Right atrium auricular region (tissue), 2 donors: ENCODE measurements at regions not wholly inside any gene's neighbourhood (a gene's known extent, or its start where the extent isn't known, plus 50 kb on each side); places are given as distances from the start of the nearest gene placed in this dataset.

ENCODE experiments used
- DNase-seq: peaks from one replicate; pipeline ENCODE4 v3.0.0-alpha.2; 2019; ENCODE audit warnings: low spot score
- H3K27ac ChIP-seq, 2 donors: fragments of 200-600 bp; sonication (generic); 1 replicate in 1 of 2; 2 replicates in 1 of 2; pipeline ENCODE4 v1.5.1; 2016 to 2019
- H3K27me3 ChIP-seq, 2 donors: fragments of 200-600 bp; sonication (generic); one replicate each; pipeline versions ENCODE4 v1.5.1 to v1.6.0; 2017 to 2019
- H3K36me3 ChIP-seq: fragments of 200-600 bp; sonication (generic); one replicate; pipeline ENCODE4 v1.5.1; 2016
- H3K4me1 ChIP-seq, 2 donors: fragments of 200-600 bp; sonication (generic); one replicate each; pipeline versions ENCODE4 v1.5.1 to v1.6.0; 2017 to 2019
- H3K4me3 ChIP-seq, 2 donors: fragments of 200-600 bp; sonication (generic); 1 replicate in 1 of 2; 2 replicates in 1 of 2; pipeline ENCODE4 v1.5.1; 2017 to 2019; ENCODE audit warnings: mild to moderate bottlenecking in 1 of 2, moderate library complexity in 1 of 2
- H3K9me3 ChIP-seq, 2 donors: fragments of 200-600 bp; sonication (generic); one replicate each; pipeline ENCODE4 v1.5.1; 2019
- CTCF ChIP-seq, 2 donors: fragments of 200-600 bp; sonication (generic); IDR thresholded peaks; one replicate each; pipeline ENCODE4 v1.5.1; 2019; ENCODE audit warnings: antibody characterized with exemption in 2 of 2

GRCh38 chr1:163842571-163842970 is 520.8 kb downstream of the NUF2 start:
- Histone ChIP-seq H3K9me3 (no peaks in the 10 kb centered on the region), H3K27me3 (no peaks in the 10 kb centered on the region), H3K4me3 (no peak overlapping the region), H3K27ac (peak overlapping the region in 1 of 2 donors; percentile 46), H3K4me1 (no peaks in the 10 kb centered on the region), H3K36me3 (no peaks in the 10 kb centered on the region)
- TF ChIP-seq CTCF (IDR thresholded peaks at IDR 0.05), result no peak
- DNase-seq, result no peak

DNA sequence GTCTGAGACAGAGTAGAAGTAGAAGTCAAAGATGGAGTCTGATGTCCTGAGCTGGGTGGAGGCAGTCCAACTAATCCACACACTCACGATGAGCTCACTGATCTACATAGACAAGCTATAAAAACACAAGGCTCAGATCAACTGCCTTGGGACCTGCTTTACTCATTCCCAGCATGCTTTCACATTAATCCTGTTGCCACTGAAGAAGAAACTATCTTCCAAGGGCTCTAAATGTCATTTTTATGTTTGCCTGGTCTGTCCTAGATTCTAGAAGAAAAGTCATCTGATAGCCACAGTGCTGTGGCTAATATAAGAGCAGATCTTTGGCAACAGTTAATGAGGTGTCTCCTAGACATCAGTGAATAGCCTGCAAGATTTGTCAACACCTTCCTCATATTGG is 522.7 kb downstream of the NUF2 start:
- Histone ChIP-seq H3K4me1 (no peaks in the 10 kb centered on the region), H3K4me3 (no peak overlapping the region), H3K9me3 (no peaks in the 10 kb centered on the region), H3K27me3 (no peaks in the 10 kb centered on the region), H3K36me3 (no peaks in the 10 kb centered on the region), H3K27ac (peak overlapping the region in 1 of 2 donors; percentile 31)
- no peak for DNase-seq
- no peak for TF ChIP-seq CTCF (IDR thresholded peaks at IDR 0.05)

DNA sequence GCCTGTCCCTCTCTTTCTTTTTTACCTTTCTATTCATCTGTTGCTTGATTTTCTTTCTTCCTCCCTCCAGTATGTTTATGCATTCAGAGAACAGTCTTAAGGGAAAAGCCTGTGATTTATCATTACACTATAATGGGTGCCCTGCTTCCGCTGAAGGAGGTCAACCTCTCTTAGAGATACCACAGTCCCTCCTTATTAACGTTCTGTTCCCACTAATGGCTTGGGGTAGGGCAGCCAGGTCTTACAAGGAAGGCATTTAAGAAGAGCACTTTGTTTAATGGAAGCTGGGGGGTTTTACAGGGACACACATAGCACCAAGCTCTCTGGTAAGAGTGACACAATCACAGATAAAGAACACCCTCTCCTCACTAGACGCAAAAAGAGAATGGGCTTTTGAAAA is 523.5 kb downstream of the NUF2 start:
- no peak overlapping the region for H3K4me3 ChIP-seq
- no peaks in the 10 kb centered on the region for H3K27me3 ChIP-seq
- DNase-seq, result no peak
- no peaks in the 10 kb centered on the region for H3K4me1 ChIP-seq
- no peak overlapping the region for H3K27ac ChIP-seq
- no peak for TF ChIP-seq CTCF (IDR thresholded peaks at IDR 0.05)
- no peaks in the 10 kb centered on the region for H3K9me3 ChIP-seq
- H3K36me3 ChIP-seq, result no peaks in the 10 kb centered on the region

DNA sequence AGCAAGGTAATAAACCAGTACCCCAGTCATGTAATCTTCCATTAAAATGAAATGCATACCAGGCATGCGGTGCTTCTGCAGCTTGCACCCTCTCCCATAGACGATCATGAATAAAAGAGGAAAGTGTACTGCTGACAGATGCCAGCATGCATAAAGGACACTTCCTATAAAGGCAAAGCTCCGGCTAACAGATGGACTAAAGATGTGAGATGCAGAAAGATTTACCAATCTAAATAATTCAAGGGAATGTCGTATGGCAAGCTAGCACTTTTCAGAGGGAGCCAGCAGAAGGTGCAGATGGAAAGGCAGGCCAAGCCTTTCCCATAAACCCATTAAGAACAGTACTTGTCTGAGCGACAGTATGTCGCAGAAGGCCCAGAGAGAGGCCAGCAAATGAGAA is 542.0 kb downstream of the NUF2 start:
- DNase-seq, result no peak
- Histone ChIP-seq H3K27ac (no peak overlapping the region), H3K27me3 (no peaks in the 10 kb centered on the region), H3K36me3 (no peaks in the 10 kb centered on the region), H3K4me3 (no peak overlapping the region), H3K4me1 (no peaks in the 10 kb centered on the region), H3K9me3 (peaks cover 0 to 13% of the 10 kb centered on the region in 2 donors)
- TF ChIP-seq CTCF (IDR thresholded peaks at IDR 0.05), result no peak

GRCh38 chr1:163864207-163864606 is 542.5 kb downstream of the NUF2 start:
- Histone ChIP-seq H3K36me3 (no peaks in the 10 kb centered on the region), H3K4me1 (no peaks in the 10 kb centered on the region), H3K27ac (no peak overlapping the region), H3K9me3 (peaks cover 0 to 16% of the 10 kb centered on the region in 2 donors), H3K4me3 (no peak overlapping the region), H3K27me3 (no peaks in the 10 kb centered on the region)
- TF ChIP-seq CTCF (IDR thresholded peaks at IDR 0.05), result no peak
- no peak for DNase-seq

DNA sequence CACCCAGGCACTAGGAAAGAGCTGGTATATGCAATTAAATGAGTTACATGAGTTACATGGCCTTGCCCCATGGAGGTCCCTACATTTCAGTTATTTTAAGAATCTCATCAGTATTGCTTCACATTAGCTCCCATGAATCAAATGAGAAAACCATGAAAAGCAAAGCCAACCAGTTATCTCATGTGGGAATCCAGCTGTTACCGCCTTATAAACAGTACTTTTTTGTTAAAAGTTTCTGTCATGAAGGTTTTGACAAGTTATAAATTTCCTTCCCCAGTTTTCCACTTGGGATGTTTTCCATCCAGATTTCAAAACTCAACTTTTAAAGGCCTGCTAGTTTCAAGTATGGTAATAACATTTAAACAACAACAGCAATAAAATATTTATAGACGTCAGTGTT is 544.8 kb downstream of the NUF2 start:
- Histone ChIP-seq H3K27me3 (no peaks in the 10 kb centered on the region), H3K4me1 (no peaks in the 10 kb centered on the region), H3K4me3 (no peak overlapping the region), H3K36me3 (no peaks in the 10 kb centered on the region), H3K9me3 (peaks cover 0 to 16% of the 10 kb centered on the region in 2 donors), H3K27ac (peak overlapping the region in 1 of 2 donors; percentile 24)
- DNase-seq, result no peak
- TF ChIP-seq CTCF (IDR thresholded peaks at IDR 0.05), result no peak
